Activated naive CD8-positive, alpha-beta T cell treated with anti-CD3 and anti-CD28 coated beads, Interleukin-2, amount 10 ng/mL, durations not matched to agents 7 days and 5 days (primary cell): ENCODE measurements at regions not wholly inside any gene's neighbourhood (a gene's known extent, or its start where the extent isn't known, plus 50 kb on each side); places are given as distances from the start of the nearest gene placed in this dataset.
A peak's percentile ranks its signal among the peaks of the same experiment; 100 is the strongest.

Experiments
- ATAC-seq: fragments of 150-1000 bp; cut with Tn5 transposase; one replicate; pipeline ENCODE4 v1.10.0; 2021; ENCODE audit warnings: low read depth, moderate library complexity
- POLR2A ChIA-PET: fragments of 350-600 bp; sonication (Branson Sonifier 250); formaldehyde crosslinking; loops from one replicate; lab custom pipeline; 2021; ENCODE audit warnings: antibody characterized with exemption; lab: Charles Lee
- DNase-seq: peaks from one replicate; pipeline ENCODE4 v3.0.0; 2021
- H3K27ac Mint-ChIP-seq: one replicate; pipeline ENCODE4 v1.8.0; 2022; ENCODE audit warnings: mild to moderate bottlenecking, mixed read lengths
- H3K27me3 Mint-ChIP-seq: one replicate; pipeline ENCODE4 v1.8.0; 2022; ENCODE audit warnings: mild to moderate bottlenecking, moderate library complexity, mixed read lengths
- H3K36me3 Mint-ChIP-seq: one replicate; pipeline ENCODE4 v1.8.0; 2021; ENCODE audit warnings: mild to moderate bottlenecking, mixed read lengths
- H3K4me1 Mint-ChIP-seq: one replicate; pipeline ENCODE4 v1.8.0; 2021; ENCODE audit warnings: mixed read lengths
- H3K4me3 Mint-ChIP-seq: one replicate; pipeline ENCODE4 v1.8.0; 2022; ENCODE audit warnings: mild to moderate bottlenecking, moderate library complexity, mixed read lengths
- H3K9me3 Mint-ChIP-seq: one replicate; pipeline ENCODE4 v1.8.0; 2021; ENCODE audit warnings: mixed read lengths

- POLR2A ChIA-PET = no interaction called here
- Mint-ChIP-seq H3K4me1 (no peaks in the 10 kb centered on the region), H3K27me3 (peaks cover 6% of the 10 kb centered on the region), H3K27ac (no peak overlapping the region), H3K9me3 (peaks cover 1% of the 10 kb centered on the region), H3K4me3 (no peak overlapping the region), H3K36me3 (no peaks in the 10 kb centered on the region)
- ATAC-seq (no peak), DNase-seq (no peak)
These were observed 81.1 kb upstream of the GREM2 start for GRCh38 chr1:240693036-240693435.

DNA sequence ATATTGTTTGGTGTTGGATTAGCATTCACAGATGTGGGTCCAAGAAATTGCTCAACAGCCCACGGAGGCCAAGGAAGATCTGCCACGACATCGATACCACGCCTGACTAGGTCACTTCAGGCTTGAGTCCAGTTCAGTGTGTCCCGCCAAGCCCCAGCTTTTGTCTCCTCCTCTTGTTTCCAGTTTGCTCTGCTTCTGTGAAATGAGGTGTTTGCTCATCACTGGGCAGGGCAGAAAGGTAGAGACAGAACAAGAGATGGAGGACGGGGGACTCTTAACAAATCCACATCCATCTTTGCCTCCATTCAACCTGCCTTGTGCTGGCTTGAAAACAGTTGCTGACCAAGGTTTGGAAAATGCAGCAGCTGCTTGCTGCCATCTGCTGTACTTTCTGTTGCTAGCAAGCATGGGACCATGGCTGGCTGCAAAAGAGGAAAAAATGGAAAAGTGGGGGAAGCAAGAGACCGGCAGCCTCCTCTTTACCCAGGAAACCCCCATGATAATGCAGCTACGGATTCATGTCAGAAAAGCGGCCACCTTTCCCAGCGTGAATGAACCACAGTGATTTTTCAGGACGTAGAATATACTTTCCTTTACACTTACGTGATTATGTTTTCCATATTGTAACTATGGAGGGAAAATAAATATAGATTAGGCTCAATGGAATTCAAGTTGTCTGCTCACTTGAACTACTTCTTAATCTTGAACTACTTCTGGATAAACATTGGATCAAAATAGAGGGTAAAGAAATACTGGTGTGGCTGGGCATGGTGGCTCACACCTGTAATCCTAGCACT is 80.2 kb upstream of the GREM2 start:
- H3K27ac Mint-ChIP-seq = no peak overlapping the region

GRCh38 chr1:240691501-240691900 is 79.5 kb upstream of the GREM2 start:
- H3K27me3 Mint-ChIP-seq = peaks cover 6% of the 10 kb centered on the region
- peaks cover 1% of the 10 kb centered on the region for H3K9me3 Mint-ChIP-seq
- H3K4me1 Mint-ChIP-seq = peaks cover 6% of the 10 kb centered on the region
- H3K36me3 Mint-ChIP-seq = no peaks in the 10 kb centered on the region
- ATAC-seq (no peak), DNase-seq (no peak)
- H3K27ac Mint-ChIP-seq = no peak overlapping the region
- no peak overlapping the region for H3K4me3 Mint-ChIP-seq
- POLR2A ChIA-PET = no interaction called here

More for the DNA sequence above, 80.2 kb upstream of the GREM2 start:
- POLR2A ChIA-PET = no interaction called here
- peaks cover 6% of the 10 kb centered on the region for H3K27me3 Mint-ChIP-seq
- no peak overlapping the region for H3K4me3 Mint-ChIP-seq
- no peak for ATAC-seq
- H3K4me1 Mint-ChIP-seq = peaks cover 6% of the 10 kb centered on the region
- DNase-seq = no peak
- peaks cover 1% of the 10 kb centered on the region for H3K9me3 Mint-ChIP-seq
- H3K36me3 Mint-ChIP-seq = no peaks in the 10 kb centered on the region

DNA sequence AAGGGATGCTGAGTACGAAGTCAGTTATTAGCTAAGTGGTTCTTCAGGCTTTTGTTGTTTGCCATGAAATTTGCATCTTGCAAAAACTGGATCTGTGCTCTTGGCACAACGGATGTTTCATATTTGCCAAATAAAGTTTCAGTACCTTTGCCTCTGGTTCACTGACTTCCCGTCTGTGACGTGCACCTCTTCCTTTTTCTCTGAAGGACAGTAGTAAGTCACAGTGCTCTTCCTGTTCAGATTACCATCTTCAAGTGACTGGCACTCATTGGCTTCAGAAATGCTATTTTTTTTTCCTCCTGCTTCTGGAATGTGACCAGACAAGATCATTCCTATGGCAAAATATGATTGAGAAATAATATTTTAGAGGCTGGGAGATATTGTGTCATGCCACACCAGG is 75.9 kb upstream of the GREM2 start:
- peak overlapping the region; percentile 25 for H3K4me3 Mint-ChIP-seq
- ATAC-seq (peak; percentile 78), DNase-seq (no peak)
- H3K27me3 Mint-ChIP-seq = peaks cover 6% of the 10 kb centered on the region
- POLR2A ChIA-PET = interaction anchor here (0.7 to 0.9 kb wide), 2 partner anchors 75 to 163 kb away, joined by 3 to 4 read pairs; no protein-coding TSS in a partner anchor
- H3K36me3 Mint-ChIP-seq = no peaks in the 10 kb centered on the region
- peak overlapping the region; percentile 56 for H3K27ac Mint-ChIP-seq
- H3K9me3 Mint-ChIP-seq = peaks cover 1% of the 10 kb centered on the region
- peaks cover 6% of the 10 kb centered on the region for H3K4me1 Mint-ChIP-seq

DNA sequence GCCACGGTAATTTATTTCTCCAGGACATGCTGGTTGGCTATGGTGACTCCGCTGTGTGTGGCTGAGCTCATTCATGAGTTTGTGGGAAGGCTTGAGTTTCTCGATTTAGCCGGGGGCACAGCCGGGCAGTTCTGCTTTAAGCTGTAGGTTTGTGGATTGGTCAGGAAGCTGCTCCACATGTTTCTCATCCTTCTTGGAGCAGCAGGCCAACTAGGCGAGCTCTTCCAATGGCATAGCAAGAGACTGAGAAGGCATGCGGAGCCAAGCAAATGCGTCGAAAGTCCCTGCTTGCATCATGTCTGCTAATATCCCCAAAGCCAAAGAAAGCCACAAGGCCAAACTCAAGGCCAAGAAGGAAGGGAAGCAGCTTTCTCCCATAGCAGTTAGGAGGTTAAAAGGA is 71.6 kb upstream of the GREM2 start:
- peaks cover 6% of the 10 kb centered on the region for H3K4me1 Mint-ChIP-seq
- H3K27me3 Mint-ChIP-seq = peaks cover 2% of the 10 kb centered on the region
- ATAC-seq = no peak
- no peak for DNase-seq
- H3K9me3 Mint-ChIP-seq = no peaks in the 10 kb centered on the region
- no peak overlapping the region for H3K4me3 Mint-ChIP-seq
- H3K27ac Mint-ChIP-seq = no peak overlapping the region
- H3K36me3 Mint-ChIP-seq = no peaks in the 10 kb centered on the region
- POLR2A ChIA-PET = no interaction called here

DNA sequence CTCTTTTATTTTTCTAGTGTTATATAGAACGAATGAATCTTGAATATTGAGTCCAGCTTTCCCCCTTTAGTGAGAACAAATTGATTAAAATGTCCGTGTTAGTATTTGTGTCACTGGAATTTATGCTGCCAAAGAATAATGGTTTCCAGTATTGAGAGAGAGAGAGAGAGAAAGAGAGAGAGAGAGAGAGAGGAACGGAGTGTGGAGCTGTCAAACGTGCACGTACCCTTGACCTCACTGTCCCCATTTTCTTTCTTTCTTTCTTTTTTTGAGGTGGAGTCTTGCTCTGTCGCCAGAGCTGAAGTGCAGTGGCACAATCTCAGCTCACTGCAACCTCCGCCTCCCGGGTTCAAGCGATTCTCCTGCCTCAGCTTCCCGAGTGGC is 70.9 kb upstream of the GREM2 start:
- ATAC-seq (no peak), DNase-seq (no peak)
- H3K9me3 Mint-ChIP-seq = no peaks in the 10 kb centered on the region
- POLR2A ChIA-PET = no interaction called here
- no peaks in the 10 kb centered on the region for H3K27me3 Mint-ChIP-seq
- peaks cover 5% of the 10 kb centered on the region for H3K4me1 Mint-ChIP-seq
- no peak overlapping the region for H3K4me3 Mint-ChIP-seq
- no peaks in the 10 kb centered on the region for H3K36me3 Mint-ChIP-seq
- no peak overlapping the region for H3K27ac Mint-ChIP-seq

- Mint-ChIP-seq H3K27me3 (no peaks in the 10 kb centered on the region), H3K9me3 (no peaks in the 10 kb centered on the region), H3K27ac (no peak overlapping the region), H3K36me3 (no peaks in the 10 kb centered on the region), H3K4me3 (no peak overlapping the region), H3K4me1 (peaks cover 1% of the 10 kb centered on the region)
- ATAC-seq (no peak), DNase-seq (no peak)
- POLR2A ChIA-PET = no interaction called here
These were observed 70.4 kb upstream of the GREM2 start for GRCh38 chr1:240682166-240682858.

DNA sequence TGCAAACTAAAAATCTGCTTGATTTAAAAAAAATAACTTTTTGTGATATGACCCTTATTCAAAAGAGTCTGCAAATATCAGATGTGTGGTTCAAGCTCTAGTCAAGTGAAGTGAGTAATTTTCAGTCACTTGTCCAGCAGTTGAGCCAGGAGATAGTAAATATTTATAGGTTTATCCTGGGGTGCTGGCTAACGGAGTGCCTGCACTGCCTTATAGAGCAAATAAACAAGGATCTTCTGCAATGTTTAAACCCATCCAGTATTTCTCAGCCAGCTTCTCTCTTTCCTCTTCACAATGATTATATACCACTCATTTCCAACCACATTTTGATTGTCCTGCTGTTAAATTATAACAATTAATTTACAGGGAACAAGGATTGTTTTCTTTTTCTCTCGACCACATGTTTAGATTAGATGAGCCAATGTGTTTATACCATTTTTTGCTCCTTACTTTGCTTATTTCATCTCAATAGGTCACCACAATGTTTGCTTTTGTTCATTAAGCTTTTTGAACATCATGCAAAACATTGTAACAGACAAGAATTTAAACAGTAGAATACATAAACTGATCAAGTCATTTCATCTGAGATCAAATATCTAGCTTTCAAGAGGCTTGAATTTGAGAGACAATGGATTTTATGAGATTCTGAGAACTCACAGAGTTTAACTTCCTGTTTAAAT is 60.3 kb upstream of the GREM2 start:
- H3K36me3 Mint-ChIP-seq = no peaks in the 10 kb centered on the region
- no peaks in the 10 kb centered on the region for H3K4me1 Mint-ChIP-seq
- ATAC-seq = no peak
- no peaks in the 10 kb centered on the region for H3K27me3 Mint-ChIP-seq
- POLR2A ChIA-PET = no interaction called here
- no peak overlapping the region for H3K4me3 Mint-ChIP-seq
- H3K9me3 Mint-ChIP-seq = peaks cover 1% of the 10 kb centered on the region
- no peak for DNase-seq
- no peak overlapping the region for H3K27ac Mint-ChIP-seq

DNA sequence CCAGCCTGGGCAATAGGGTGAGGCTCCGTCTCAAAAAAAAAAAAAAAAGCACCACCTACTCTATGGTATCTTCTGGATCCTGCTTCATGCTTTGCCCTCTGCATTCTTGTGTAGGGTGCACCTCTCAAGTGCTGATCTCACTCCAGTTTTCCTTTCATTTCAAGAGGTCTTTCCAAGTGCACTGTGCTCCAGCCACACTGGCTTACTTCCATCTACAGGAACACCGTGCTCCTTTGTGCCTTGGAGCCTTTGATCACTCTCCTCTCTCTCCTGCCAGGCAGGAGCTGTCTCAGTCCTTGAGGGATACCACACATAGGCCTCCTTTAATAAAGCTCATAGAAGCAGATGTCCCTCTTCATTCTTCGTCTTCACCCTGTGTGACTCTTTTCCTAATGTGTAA is 55.4 kb upstream of the GREM2 start:
- peaks cover 5% of the 10 kb centered on the region for H3K4me1 Mint-ChIP-seq
- H3K27me3 Mint-ChIP-seq = no peaks in the 10 kb centered on the region
- DNase-seq = no peak
- no peak overlapping the region for H3K4me3 Mint-ChIP-seq
- no peaks in the 10 kb centered on the region for H3K36me3 Mint-ChIP-seq
- no peak overlapping the region for H3K27ac Mint-ChIP-seq
- POLR2A ChIA-PET = no interaction called here
- H3K9me3 Mint-ChIP-seq = peaks cover 2% of the 10 kb centered on the region
- ATAC-seq = no peak

GRCh38 chr1:240666568-240667198 is 54.7 kb upstream of the GREM2 start:
- POLR2A ChIA-PET = no interaction called here
- H3K36me3 Mint-ChIP-seq = no peaks in the 10 kb centered on the region
- no peaks in the 10 kb centered on the region for H3K27me3 Mint-ChIP-seq
- peaks cover 5% of the 10 kb centered on the region for H3K4me1 Mint-ChIP-seq
- no peak overlapping the region for H3K4me3 Mint-ChIP-seq
- H3K27ac Mint-ChIP-seq = peak overlapping the region; percentile 0
- DNase-seq (no peak), ATAC-seq (no peak)
- peaks cover 2% of the 10 kb centered on the region for H3K9me3 Mint-ChIP-seq

DNA sequence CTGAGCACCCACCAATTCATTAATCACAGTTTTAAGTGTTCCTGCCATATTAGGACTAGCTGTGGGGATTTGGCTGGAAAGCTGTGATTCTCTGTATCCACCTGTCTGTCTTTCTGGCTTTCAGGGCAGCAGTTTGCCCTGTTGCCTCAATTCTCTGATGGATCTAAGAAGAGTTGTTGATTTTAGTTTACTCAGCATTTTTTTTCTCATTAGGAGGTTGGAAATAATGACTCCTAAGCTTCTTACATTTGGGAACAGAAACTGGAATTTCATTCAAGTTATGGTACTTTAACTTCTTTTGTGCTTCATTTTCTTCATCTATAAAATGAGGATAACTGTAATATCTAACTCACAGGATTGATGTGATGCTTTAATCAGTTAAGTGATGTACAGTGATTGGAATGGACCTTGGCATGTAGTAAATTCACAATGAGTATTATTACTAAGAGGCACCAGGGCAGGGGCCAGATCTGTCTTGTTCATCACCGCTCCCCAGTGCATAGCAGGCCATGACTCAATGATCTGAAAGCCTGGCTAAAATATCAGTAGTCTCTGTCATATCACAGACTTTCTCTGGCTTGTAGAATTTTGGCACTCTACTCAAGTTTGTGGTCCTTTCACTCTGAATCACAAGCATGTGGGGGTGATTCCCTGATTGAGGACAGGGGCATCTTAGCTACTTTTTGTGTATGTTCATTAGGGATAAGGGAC is 51.4 kb upstream of the GREM2 start:
- POLR2A ChIA-PET = no interaction called here

More for the DNA sequence above, 51.4 kb upstream of the GREM2 start:
- Mint-ChIP-seq H3K9me3 (peaks cover 6% of the 10 kb centered on the region), H3K36me3 (no peaks in the 10 kb centered on the region), H3K27ac (no peak overlapping the region), H3K4me1 (peaks cover 5% of the 10 kb centered on the region), H3K4me3 (no peak overlapping the region), H3K27me3 (no peaks in the 10 kb centered on the region)
- DNase-seq (no peak), ATAC-seq (no peak)
